IMR-90 (cell line): ENCODE measurements at regions not wholly inside any gene's neighbourhood (a gene's known extent, or its start where the extent isn't known, plus 50 kb on each side); places are given as distances from the start of the nearest gene placed in this dataset.

Experiments used
- ATAC-seq: fragments of 200-7000 bp; cut with Tn5 transposase; 2 replicates; pipeline ENCODE4 v1.9.1; 2020; ENCODE audit warnings: low read depth, mild to moderate bottlenecking, moderate library complexity
- BruUV-seq: library from RNA; stranded (reverse); fragments of 400-500 nt; replicated peaks from 2 replicates; lab custom pipeline; 2021; lab: Mats Ljungman, UMichigan
- CTCF ChIA-PET: fragments of 300-600 bp; formaldehyde crosslinking; extraction: SDS; loops from one replicate; lab custom pipeline; 2021; ENCODE audit warnings: antibody characterized with exemption; lab: Yijun Ruan, JAX
- POLR2A ChIA-PET: fragments of 300-600 bp; sonication (Branson Sonifier 250); formaldehyde crosslinking; loops from one replicate; lab custom pipeline; 2022; ENCODE audit warnings: antibody characterized with exemption; ENCODE audit not compliant: unreplicated experiment; lab: Charles Lee
- DNase-seq: peaks from one replicate; pipeline ENCODE4 v3.0.0; 2013
- H2AFZ ChIP-seq: replicated peaks from 2 replicates; pipeline ENCODE3; 2013; ENCODE audit warnings: low read length, mild to moderate bottlenecking; ENCODE audit not compliant: poor library complexity
- H2AK5ac ChIP-seq: 2 replicates; pipeline ENCODE4 v1.6.1; 2013; ENCODE audit warnings: low read depth, low read length, inconsistent platforms
- H2AK9ac ChIP-seq: replicated peaks from 2 replicates; pipeline ENCODE3; 2013; ENCODE audit warnings: mild to moderate bottlenecking, low read depth, low read length, moderate library complexity; ENCODE audit not compliant: poor library complexity
- H2BK120ac ChIP-seq: 2 replicates; pipeline ENCODE4 v1.6.1; 2013; ENCODE audit warnings: low read depth, low read length, inconsistent platforms
- H2BK15ac ChIP-seq: 3 replicates; pipeline ENCODE4 v1.6.1; 2013; ENCODE audit warnings: low read depth, low read length, inconsistent platforms
- H2BK20ac ChIP-seq: 2 replicates; pipeline ENCODE4 v1.6.1; 2013; ENCODE audit warnings: low read depth, mild to moderate bottlenecking, inconsistent platforms, low read length, moderate library complexity
- H2BK5ac ChIP-seq: 2 replicates; pipeline ENCODE4 v1.6.1; 2013; ENCODE audit warnings: mild to moderate bottlenecking, low read depth, low read length, inconsistent platforms; ENCODE audit not compliant: poor library complexity, severe bottlenecking
- H3K14ac ChIP-seq: replicated peaks from 2 replicates; pipeline ENCODE4 v1.6.1; 2013; ENCODE audit warnings: low read depth, low read length, inconsistent platforms
- H3K18ac ChIP-seq: 2 replicates; pipeline ENCODE4 v1.6.1; 2013; ENCODE audit warnings: low read depth, low read length, control low read depth
- H3K23ac ChIP-seq: 2 replicates; pipeline ENCODE4 v1.6.1; 2013; ENCODE audit warnings: low read depth, low read length, inconsistent platforms
- H3K27ac ChIP-seq: 2 replicates; pipeline ENCODE4 v1.5.1; 2013; ENCODE audit warnings: mild to moderate bottlenecking, control low read depth, low read length; ENCODE audit not compliant: insufficient read depth
- H3K27me3 ChIP-seq: 2 replicates; pipeline ENCODE4 v1.6.1; 2013; ENCODE audit warnings: low read length; ENCODE audit not compliant: control insufficient read depth, insufficient read depth
- H3K36me3 ChIP-seq: 2 replicates; pipeline ENCODE4 v1.6.1; 2013; ENCODE audit warnings: low read length, mixed read lengths; ENCODE audit not compliant: control insufficient read depth, insufficient read depth
- H3K4ac ChIP-seq: 2 replicates; pipeline ENCODE4 v1.6.1; 2013; ENCODE audit warnings: low read depth, low read length, inconsistent platforms
- H3K4me1 ChIP-seq: 2 replicates; pipeline ENCODE4 v1.6.1; 2013; ENCODE audit warnings: low read length, mixed read lengths; ENCODE audit not compliant: control insufficient read depth, insufficient read depth
- H3K4me2 ChIP-seq: 2 replicates; pipeline ENCODE4 v1.6.1; 2013; ENCODE audit warnings: low read depth, mild to moderate bottlenecking, control low read depth, low read length, moderate library complexity
- H3K4me3 ChIP-seq: 2 replicates; pipeline ENCODE4 v1.5.1; 2013; ENCODE audit warnings: low read depth, mild to moderate bottlenecking, control low read depth, low read length, moderate library complexity; ENCODE audit not compliant: insufficient read depth
- H3K56ac ChIP-seq: 2 replicates; pipeline ENCODE4 v1.6.1; 2013; ENCODE audit warnings: low read length, inconsistent platforms; ENCODE audit not compliant: insufficient read depth; ENCODE audit errors: extremely low read depth
- H3K79me1 ChIP-seq, 2 experiments: 2 replicates each; pipeline ENCODE4 v1.6.1; 2013; ENCODE audit warnings: low read length in 2 of 2, inconsistent platforms in 1 of 2, low read depth in 1 of 2
- H3K9ac ChIP-seq: 2 replicates; pipeline ENCODE4 v1.6.1; 2013; ENCODE audit warnings: low read depth, low read length, control low read depth
- H3K9me1 ChIP-seq: 2 replicates; pipeline ENCODE4 v1.6.1; 2013; ENCODE audit warnings: low read length, inconsistent platforms; ENCODE audit not compliant: insufficient read depth
- H3K9me3 ChIP-seq: 2 replicates; pipeline ENCODE4 v1.6.1; 2013; ENCODE audit warnings: low read length; ENCODE audit not compliant: control insufficient read depth, insufficient read depth
- H4K20me1 ChIP-seq: 2 replicates; pipeline ENCODE4 v1.6.1; 2013; ENCODE audit warnings: low read length, inconsistent platforms; ENCODE audit not compliant: insufficient read depth
- H4K5ac ChIP-seq: 2 replicates; pipeline ENCODE4 v1.6.1; 2013; ENCODE audit warnings: mild to moderate bottlenecking, low read depth, low read length, control low read depth
- H4K8ac ChIP-seq, 2 experiments: 2 replicates each; pipeline ENCODE4 v1.6.1; 2013; ENCODE audit warnings: low read depth in 2 of 2, low read length in 2 of 2, control low read depth in 1 of 2, inconsistent platforms in 1 of 2
- H4K91ac ChIP-seq: 2 replicates; pipeline ENCODE4 v1.6.1; 2013; ENCODE audit warnings: low read depth, low read length, inconsistent platforms; ENCODE audit not compliant: insufficient read depth
- BHLHE40 ChIP-seq: fragments of 150-350 bp; IDR thresholded peaks from 2 replicates; pipeline ENCODE4 v1.6.1; 2016; ENCODE audit warnings: mild to moderate bottlenecking, low read depth, low read length
- CEBPB ChIP-seq: IDR thresholded peaks from 2 replicates; pipeline ENCODE4 v1.6.1; 2012; ENCODE audit warnings: low read depth, low read length, improper control_type of control experiment
- CHD1 ChIP-seq: IDR thresholded peaks from 2 replicates; pipeline ENCODE4 v1.6.1; 2012; ENCODE audit warnings: low read depth, low read length, improper control_type of control experiment
- ELK1 ChIP-seq: fragments of 150-350 bp; IDR thresholded peaks from 2 replicates; pipeline ENCODE4 v1.6.1; 2016; ENCODE audit warnings: low read depth, mild to moderate bottlenecking, low read length, moderate library complexity, borderline replicate concordance
- FOS ChIP-seq: fragments of 150-350 bp; IDR thresholded peaks from 2 replicates; pipeline ENCODE4 v1.6.1; 2016; ENCODE audit warnings: low read depth, low read length
- MAFK ChIP-seq: IDR thresholded peaks from 2 replicates; pipeline ENCODE4 v1.6.1; 2012; ENCODE audit warnings: low read depth, low read length, improper control_type of control experiment
- MAZ ChIP-seq: IDR thresholded peaks from 2 replicates; pipeline ENCODE4 v1.6.1; 2012; ENCODE audit warnings: low read depth, mild to moderate bottlenecking, low read length, improper control_type of control experiment, moderate library complexity, borderline replicate concordance
- MXI1 ChIP-seq: IDR thresholded peaks from 2 replicates; pipeline ENCODE4 v1.6.1; 2012; ENCODE audit warnings: low read depth, mild to moderate bottlenecking, low read length, moderate library complexity, borderline replicate concordance
- NFE2L2 ChIP-seq: fragments of 150-350 bp; IDR thresholded peaks from 2 replicates; pipeline ENCODE4 v1.6.1; 2016; ENCODE audit warnings: low read depth, mild to moderate bottlenecking, low read length
- POLR2A ChIP-seq: IDR thresholded peaks from 2 replicates; pipeline ENCODE4 v1.6.1; 2012; ENCODE audit warnings: mild to moderate bottlenecking, low read depth, low read length
- RAD21 ChIP-seq: IDR thresholded peaks from 2 replicates; pipeline ENCODE4 v1.6.1; 2012; ENCODE audit warnings: low read length, improper control_type of control experiment
- RCOR1 ChIP-seq: IDR thresholded peaks from 2 replicates; pipeline ENCODE4 v1.6.1; 2012; ENCODE audit warnings: mild to moderate bottlenecking, low read length, improper control_type of control experiment; ENCODE audit not compliant: insufficient replicate concordance
- RFX5 ChIP-seq: IDR thresholded peaks from 2 replicates; pipeline ENCODE4 v1.8.0; 2012; ENCODE audit warnings: low read depth, mild to moderate bottlenecking, low read length, moderate library complexity
- SMC3 ChIP-seq: fragments of 150-350 bp; IDR thresholded peaks from 2 replicates; pipeline ENCODE4 v1.6.1; 2016; ENCODE audit warnings: low read depth, mild to moderate bottlenecking, antibody characterized with exemption, low read length, moderate library complexity
- WGBS, 2 experiments: methylation state at CpG; one replicate each; pipeline versions ENCODE4 v1.1.5 to v1.1.7; 2013; ENCODE audit warnings: missing lambda C conversion rate in 2 of 2; ENCODE audit not compliant: insufficient read length in 1 of 2; ENCODE audit errors: extremely low coverage in 2 of 2; 5-methylcytosine and 5-hydroxymethylcytosine counted together
- dilution Hi-C: fragments of 300-500 bp; cut with HindIII; formaldehyde crosslinking; loops from one replicate; pipeline ENCODE4 v1.14.3; 2018; ENCODE audit warnings: low sequenced_read_pairs; ENCODE audit not compliant: unreplicated experiment
- in situ Hi-C: fragments of 300-500 bp; cut with MboI; formaldehyde crosslinking; loops from 3 replicates; pipeline ENCODE4 v1.14.3; 2019; ENCODE audit warnings: low sequenced_read_pairs, inconsistent platforms, mixed read lengths
- intact Hi-C: fragments of 100-400 bp; cut with micrococcal nuclease; formaldehyde crosslinking; loops from 2 replicates; pipeline ENCODE4 v1.10.0; 2022
- TF ChIP-seq, protein P1 (sequence below): fragments of 150-350 bp; IDR thresholded peaks from 2 replicates; pipeline ENCODE4 v1.6.1; 2017; ENCODE audit warnings: mild to moderate bottlenecking, antibody characterized with exemption, low read length, low read depth
- TF ChIP-seq, protein P2 (sequence below): conservative IDR thresholded peaks from 2 replicates; pipeline ENCODE4 v1.5.1; 2012; ENCODE audit warnings: mild to moderate bottlenecking, low read depth, low read length, improper control_type of control experiment

DNA sequence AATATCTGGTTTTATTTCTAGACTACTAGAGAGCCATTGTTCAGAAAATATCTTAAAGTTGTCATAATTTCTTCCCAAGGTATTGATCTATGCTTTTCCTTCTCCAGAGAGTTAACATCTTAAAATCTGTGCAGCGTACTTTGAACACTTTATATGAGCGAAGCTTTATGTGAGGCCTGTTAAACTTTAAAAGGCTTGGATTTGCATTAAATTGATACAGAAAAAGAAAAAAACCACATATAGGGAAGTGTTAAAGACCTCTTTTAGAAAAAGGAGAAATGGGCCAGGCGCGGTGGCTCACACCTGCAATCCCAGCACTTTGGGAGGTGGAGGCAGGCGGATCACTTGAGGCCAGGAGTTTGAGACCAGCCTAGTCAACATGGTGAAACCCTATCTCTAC lies 59.2 kb upstream of the MORC3 start:
- no peak for ATAC-seq
- no peak for DNase-seq
- Histone ChIP-seq H3K56ac (no peak overlapping the region), H2AK5ac (no peak overlapping the region), H3K27me3 (no peaks in the 10 kb centered on the region), H3K9me1 (peaks cover 3% of the 10 kb centered on the region; the same call in 1 of the 2 replicates), H3K79me1 (no peaks in the 10 kb centered on the region; a peak in 1 of 4 replicates), H4K91ac (no peak overlapping the region), H2BK15ac (no peak overlapping the region), H3K36me3 (peaks cover 4% of the 10 kb centered on the region), H4K20me1 (no peaks in the 10 kb centered on the region), H2BK5ac (peak overlapping the region; percentile 37), H4K5ac (peak overlapping the region; percentile 48), H3K9me3 (no peaks in the 10 kb centered on the region), H3K9ac (no peak overlapping the region), H3K14ac (no peak overlapping the region), H3K18ac (no peak overlapping the region), H3K23ac (no peak overlapping the region), H2AK9ac (no peak overlapping the region), H2AFZ (no peak overlapping the region), H3K4me2 (peak overlapping the region; percentile 93), H3K4ac (no peak overlapping the region), H3K4me1 (no peaks in the 10 kb centered on the region), H2BK120ac (no peak overlapping the region), H3K4me3 (no peak overlapping the region), H4K8ac (no peak overlapping the region; a peak in 1 of 4 replicates), H3K27ac (no peak overlapping the region), H2BK20ac (no peak overlapping the region)
- no peak for TF ChIP-seq FOS
- no peak for TF ChIP-seq MAZ
- no peak for TF ChIP-seq SMC3
- TF ChIP-seq MAFK: no peak
- TF ChIP-seq MXI1: no peak
- TF ChIP-seq NFE2L2: no peak
- TF ChIP-seq POLR2A: no peak
- no peak for TF ChIP-seq CHD1
- no peak for TF ChIP-seq RFX5
- TF ChIP-seq BHLHE40: no peak
- TF ChIP-seq RAD21: no peak
- no peak for TF ChIP-seq ELK1
- no peak for TF ChIP-seq RCOR1
- TF ChIP-seq, protein P1, sequence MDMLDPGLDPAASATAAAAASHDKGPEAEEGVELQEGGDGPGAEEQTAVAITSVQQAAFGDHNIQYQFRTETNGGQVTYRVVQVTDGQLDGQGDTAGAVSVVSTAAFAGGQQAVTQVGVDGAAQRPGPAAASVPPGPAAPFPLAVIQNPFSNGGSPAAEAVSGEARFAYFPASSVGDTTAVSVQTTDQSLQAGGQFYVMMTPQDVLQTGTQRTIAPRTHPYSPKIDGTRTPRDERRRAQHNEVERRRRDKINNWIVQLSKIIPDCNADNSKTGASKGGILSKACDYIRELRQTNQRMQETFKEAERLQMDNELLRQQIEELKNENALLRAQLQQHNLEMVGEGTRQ: no peak
- TF ChIP-seq CEBPB: no peak
- TF ChIP-seq, protein P2, sequence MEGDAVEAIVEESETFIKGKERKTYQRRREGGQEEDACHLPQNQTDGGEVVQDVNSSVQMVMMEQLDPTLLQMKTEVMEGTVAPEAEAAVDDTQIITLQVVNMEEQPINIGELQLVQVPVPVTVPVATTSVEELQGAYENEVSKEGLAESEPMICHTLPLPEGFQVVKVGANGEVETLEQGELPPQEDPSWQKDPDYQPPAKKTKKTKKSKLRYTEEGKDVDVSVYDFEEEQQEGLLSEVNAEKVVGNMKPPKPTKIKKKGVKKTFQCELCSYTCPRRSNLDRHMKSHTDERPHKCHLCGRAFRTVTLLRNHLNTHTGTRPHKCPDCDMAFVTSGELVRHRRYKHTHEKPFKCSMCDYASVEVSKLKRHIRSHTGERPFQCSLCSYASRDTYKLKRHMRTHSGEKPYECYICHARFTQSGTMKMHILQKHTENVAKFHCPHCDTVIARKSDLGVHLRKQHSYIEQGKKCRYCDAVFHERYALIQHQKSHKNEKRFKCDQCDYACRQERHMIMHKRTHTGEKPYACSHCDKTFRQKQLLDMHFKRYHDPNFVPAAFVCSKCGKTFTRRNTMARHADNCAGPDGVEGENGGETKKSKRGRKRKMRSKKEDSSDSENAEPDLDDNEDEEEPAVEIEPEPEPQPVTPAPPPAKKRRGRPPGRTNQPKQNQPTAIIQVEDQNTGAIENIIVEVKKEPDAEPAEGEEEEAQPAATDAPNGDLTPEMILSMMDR: no peak
- no CpG with 5 or more reads among the region's 5 CpGs for WGBS, 2 experiments
- in situ Hi-C loops: no loop called here
- intact Hi-C loops: loop anchor here (1.0 to 2.0 kb wide), 2 partner anchors 70 to 105 kb away; partner anchors contain the start of gene DOP1B
- dilution Hi-C loops: no loop called here
- CTCF ChIA-PET: no interaction called here
- POLR2A ChIA-PET: no interaction called here
- BruUV-seq: no TSS peak
